HG02588 (cell line): ENCODE measurements at regions not wholly inside any gene's neighbourhood (a gene's known extent, or its start where the extent isn't known, plus 50 kb on each side); places are given as distances from the start of the nearest gene placed in this dataset.
A peak's percentile ranks its signal among the peaks of the same experiment; 100 is the strongest.
"Not testable (repeated sequence)": the region's sequence is repeated elsewhere in the genome, so short reads cannot be mapped to it uniquely, and the experiment has no call there.

ENCODE experiments used
- ATAC-seq: cut with Tn5 transposase; IDR thresholded peaks from one replicate; pipeline ENCODE4 v1.9.1; 2021; ENCODE audit warnings: mild to moderate bottlenecking, moderate library complexity; ENCODE audit not compliant: unreplicated experiment

DNA sequence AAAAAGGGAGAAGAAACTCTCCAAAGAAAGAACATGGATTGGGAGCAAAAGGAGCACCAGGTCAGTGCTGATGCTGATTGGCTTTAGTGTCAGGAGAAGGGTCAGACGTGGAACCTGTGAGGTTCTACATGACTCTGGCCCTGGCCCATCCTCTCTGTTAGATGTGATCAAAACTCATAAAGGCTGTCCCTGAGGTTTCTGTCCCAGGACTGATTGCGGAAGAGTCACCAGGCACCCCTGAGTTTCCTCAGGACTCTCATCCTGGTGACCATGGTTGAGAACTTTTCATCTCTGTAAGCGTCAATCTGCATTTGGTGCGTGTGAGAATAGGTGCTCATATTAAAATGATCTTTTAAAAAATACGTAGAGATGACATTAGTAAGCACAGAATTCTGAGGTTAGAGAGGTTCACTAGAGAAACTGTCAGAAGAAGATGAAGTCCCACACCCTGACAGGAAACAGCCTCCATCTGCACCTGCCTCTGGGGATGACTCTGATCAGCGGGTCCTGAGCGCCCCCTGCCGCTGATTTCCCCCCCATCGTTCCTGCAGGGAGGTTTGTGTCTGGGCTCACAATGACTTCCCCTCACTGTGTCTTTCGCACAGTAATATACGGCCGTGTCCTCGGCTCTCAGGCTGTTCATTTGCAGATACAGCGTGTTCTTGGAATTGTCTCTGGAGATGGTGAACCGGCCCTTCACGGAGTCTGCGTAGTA is 741.8 kb downstream of the TMEM121 start:
- ATAC-seq = no peak

DNA sequence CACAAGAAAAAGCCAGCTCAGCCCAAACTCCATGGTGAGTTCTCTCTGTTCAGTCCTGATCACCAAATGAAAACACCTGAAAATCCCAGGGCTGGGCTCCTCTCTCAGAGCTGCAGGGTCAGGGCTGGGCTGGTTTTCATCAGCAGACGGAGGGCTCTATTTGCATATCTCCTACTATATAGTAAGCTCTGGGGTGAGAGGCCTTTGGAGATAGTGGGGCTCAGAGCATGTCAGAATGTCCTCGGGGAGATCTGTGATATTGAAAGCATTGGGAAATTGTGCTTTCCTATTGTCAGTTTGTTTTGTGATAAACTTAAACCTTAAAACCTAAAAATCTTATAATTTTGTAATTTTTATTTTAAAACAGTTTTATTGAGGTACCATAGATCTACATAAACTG is 742.6 kb downstream of the TMEM121 start:
- ATAC-seq = no peak

DNA sequence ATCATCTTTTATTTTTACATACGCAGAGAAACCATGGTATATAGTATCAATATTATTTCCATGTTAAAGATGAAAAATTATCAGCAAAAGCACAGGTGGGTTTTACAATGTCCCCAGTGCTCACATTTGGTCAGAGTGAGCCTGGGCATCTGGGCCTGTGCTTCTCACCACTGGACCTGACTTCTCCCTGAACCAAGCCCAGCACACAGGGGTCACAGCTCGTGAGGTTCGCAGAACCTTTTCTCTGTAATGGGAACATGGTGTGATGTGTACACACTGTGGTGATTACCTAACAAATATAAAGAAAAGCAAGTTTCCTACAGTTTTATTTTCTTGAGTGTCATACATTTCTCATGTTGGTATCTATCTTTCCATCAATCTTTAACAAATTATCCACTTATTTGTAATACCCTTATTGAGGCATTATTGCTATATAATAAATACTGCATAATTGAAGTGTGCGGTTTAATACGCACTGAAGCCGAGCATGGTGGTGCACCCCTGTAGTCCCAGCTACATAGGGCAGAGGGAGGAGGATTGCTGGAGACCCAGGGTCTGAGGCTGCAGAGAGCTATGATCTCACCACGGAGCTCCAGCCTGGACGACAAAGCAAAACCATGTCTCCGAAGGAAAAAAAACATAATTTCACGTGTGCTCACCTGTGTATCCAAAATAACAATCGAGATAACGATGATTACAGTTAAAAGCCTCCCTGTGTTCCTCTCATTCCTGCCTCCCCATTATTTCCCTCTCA is 743.2 kb downstream of the TMEM121 start:
- ATAC-seq = no peak

DNA sequence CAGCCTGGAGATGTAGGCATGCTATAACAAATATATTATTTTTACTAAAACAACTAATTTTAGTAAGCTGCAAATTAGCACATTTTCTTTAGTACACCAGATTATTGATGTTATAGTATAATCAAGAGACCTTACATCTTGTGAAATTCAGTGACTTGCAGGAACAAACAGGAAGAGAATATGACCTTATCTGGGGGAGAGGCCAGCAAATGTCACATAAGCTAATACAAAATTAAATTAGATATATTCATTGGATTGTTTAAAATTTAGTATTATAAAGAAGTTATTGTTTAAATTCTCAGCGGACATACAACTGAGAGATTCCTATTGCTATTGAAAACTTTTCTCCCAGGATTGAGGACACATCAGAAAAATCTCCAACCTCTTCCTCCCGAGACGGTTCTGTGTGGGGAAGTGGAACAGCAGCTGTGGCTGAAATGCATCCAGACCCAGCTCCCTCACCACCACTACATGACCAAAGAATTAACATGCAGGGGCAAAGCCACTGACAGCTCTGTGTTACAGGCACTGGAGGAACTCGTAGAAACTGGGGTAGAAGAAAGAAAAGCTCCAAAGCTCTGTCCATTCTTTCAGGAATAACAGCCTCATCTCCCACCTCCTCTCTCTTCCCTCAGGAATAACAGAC is 744.2 kb downstream of the TMEM121 start:
- not testable (repeated sequence) for ATAC-seq

DNA sequence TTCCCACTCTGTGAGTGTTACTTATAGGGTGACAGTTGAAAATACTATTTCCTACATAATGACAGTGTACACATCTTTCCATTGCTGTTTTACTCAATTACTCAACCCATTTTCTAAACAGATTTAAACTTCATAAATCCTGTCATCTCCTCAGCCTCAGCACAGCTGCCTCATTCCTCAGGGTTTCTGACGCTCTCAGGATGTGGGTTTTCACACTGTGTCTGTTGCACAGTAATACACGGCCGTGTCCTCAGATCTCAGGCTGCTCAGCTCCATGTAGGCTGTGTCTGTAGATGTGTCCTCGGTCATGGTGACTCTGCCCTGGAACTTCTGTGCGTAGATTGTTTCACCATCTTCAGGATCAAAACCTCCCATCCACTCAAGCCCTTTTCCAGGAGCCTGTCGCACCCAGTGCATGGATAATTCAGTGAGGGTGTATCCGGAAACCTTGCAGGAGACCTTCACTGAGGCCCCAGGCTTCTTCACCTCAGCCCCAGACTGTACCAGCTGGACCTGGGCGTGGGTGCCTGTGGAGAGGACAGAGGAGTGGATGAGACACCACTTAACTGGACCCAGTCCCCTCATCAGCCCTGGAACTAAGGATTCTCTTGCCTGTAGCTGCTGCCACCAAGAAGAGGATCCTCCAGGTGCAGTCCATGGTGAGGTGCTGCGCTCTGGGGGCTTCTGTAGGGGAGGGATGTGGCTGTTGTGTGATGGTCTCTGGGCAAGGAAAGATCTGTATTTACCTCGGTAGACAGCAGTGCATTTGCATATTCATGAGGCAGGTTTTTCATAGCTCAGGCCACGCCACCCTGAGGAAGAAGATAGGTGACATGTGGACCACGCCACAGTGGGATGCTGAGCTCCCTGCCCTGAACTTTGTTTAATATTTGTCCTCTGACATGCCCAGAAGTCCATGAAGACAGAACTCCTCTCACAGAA is 750.2 kb downstream of the TMEM121 start:
- ATAC-seq = no peak

DNA sequence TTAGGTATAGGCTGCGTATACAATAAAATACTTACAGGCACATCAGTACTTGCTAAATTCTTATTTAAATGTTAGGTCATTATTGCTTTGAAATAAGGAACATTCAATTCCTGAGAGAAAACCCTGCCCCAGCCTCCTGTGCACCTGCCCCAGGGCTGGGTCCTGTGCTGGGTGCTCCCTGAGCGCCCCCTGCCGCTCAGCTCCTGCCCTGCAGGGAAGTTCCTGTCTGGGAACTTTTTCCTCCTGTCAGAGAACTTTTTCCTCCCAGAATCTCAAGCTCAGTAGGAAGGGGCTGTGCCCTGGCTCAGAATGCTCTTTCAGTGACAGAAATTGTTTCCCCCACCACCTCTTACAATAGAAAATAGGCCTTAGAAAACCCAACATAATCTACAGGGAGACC is 751.1 kb downstream of the TMEM121 start:
- ATAC-seq = no peak

DNA sequence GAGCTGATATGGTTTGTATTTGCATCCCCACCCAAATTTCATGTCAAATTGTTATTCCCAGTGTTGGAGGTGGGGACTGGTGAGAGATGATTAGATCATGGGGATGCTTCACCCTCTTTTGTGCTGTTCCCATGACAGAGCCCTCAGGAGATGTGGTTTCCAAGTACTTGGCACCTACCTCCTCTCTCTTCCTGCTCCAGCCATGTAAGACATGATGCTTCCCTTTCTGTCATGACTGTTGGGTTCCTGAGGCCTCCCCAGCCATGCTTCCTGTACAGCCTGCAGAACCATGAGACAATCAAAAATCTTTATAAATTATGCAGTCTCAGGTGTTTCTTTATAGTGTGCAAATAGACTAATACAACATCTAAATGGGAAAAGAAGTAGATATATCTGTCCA is 754.5 kb downstream of the TMEM121 start:
- ATAC-seq = no peak

DNA sequence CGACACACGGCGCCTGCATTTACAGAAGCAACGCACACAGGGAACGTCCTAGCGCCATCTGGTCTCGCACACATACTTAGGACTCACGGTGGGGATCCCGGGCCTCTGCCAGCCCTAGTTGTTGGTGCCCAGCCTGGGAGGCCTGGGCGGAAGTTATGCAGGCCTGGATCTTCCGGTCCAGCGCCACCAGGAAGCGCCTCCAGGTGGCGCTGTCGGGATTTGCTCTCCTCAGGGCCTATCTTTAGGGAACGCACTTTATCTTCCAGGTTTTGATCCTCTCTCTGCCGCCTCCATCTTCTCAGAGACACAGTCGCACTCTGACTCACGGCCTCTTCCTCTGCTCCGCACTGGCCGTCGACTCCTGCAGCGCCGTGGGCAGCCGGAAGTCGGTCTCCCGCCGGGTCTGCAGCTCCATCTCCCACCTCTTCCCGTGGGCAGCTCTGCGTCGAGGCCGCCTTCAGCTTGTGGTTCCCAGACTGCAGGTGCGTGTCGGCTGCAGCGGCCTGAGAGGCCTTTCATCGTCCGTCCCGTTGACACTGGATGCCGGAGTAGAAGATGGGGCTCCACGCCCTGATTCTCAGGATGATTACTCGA is 760.4 kb downstream of the TMEM121 start:
- no peak for ATAC-seq

DNA sequence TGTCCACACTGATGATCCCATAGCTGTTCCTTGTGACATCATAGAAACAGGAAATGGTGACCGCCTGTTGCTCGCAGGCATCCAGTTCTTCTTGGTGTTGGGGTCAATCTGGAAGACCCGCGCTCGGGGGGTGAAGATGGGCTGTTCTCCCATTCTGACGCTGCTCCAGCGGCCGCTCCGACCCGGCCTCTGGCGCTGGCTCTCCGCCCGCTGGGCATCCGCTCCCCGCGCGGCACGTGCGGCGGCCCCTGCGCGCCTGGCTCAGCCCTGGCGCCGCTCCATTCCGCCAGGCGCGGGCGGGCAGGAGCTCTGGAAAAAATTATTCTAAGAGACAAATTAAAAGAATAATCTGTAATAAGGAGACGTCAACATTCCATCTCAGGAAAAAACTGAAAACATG is 761.1 kb downstream of the TMEM121 start:
- ATAC-seq = no peak

DNA sequence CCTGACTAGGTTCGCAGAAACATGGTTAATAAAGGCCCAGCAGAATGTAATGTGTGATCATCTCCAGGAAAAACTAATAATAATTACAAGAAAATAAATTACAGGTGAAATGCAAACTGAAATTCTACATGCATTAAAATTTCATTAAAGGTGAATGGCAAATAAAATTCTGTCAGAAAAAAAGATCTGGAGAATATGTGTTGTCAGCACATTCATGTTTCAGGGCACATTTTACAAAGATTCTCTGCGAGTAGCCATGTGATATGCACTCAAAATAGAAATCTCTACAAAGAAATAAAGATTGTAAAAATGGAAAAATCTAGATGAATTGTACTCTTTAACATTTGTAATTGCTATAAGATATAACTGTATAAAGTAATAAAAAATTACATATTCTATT is 765.2 kb downstream of the TMEM121 start:
- no peak for ATAC-seq

DNA sequence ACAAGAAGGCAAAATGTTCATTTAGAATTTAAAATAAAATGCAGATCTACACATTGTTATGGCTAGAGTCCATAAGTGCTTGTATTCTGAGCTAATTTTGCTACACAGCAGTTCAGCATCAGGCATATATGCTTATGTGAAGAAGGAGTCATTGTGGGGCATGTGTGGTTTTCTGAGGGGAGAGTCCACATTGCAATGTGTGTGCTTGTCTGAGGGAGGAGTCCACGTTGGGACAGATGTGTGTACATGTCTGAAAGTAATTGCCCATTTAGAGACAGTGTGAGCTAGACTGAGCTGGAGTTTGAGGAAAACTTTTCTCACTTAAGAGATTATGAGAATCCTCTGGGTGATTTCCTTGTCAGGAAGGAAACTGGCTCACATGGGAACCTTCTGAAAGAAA is 767.9 kb downstream of the TMEM121 start:
- no peak for ATAC-seq

DNA sequence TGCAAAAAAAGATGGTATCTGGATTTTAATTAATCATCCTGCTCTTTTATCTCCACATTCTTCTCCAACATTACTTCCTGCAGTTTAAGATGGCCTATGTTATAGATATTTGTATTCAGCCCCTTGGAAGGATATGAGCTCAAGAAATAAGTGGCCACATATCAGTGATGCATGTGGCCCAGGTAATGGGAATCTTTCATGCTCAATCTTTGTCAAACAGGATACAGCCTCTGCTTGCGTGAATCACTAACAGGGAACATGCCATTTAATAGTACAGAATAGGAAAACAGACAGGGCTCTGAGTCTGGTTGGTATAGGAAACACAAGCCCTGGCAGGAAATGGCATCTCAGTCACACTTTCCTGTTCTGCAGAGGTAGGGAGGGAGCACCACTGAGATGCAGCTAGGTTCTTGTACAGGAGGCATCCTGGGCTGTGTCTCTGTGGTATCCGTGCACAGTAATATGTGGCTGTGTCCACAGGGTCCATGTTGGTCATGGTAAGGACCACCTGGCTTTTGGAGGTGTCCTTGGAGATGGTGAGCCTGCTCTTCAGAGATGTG is 774.6 kb downstream of the TMEM121 start:
- ATAC-seq = not testable (repeated sequence)

DNA sequence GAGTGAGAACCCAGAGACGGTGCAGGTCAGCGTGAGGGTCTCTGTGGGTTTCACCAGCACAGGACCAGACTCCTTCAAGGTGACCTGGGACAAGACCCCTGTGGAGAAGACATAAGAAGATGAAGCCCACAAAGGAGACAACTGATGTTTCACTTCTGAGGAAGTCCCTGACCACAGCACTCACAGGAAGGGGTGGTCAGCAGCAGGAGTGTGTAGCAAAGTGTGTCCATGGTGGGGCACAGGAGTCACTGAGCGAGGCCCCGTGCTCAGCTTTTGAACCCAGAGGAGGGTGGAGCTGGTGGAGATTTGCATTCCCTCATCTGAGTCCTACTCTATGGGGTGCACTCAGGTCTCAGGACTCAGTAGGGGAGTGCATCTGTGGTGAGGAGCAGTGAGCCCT is 775.2 kb downstream of the TMEM121 start:
- ATAC-seq = not testable (repeated sequence)

DNA sequence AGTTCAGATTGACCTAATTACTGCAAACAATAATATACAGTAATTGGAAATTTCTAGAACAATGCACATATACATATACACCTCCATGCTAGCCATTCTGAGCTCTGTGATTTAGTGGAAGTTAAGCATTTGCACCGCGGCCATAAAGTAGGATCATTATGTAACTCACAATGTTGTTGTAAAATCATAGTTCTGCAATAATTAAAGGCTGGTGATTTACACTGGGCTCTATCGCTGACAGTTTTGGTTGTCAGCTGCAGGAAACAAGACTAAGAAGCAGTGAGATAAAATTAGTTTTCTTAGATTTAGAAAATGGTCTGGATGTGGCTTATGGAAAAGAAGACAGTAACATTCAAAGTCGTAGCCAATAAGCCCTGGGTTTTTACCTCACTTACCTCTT is 776.3 kb downstream of the TMEM121 start:
- no peak for ATAC-seq

DNA sequence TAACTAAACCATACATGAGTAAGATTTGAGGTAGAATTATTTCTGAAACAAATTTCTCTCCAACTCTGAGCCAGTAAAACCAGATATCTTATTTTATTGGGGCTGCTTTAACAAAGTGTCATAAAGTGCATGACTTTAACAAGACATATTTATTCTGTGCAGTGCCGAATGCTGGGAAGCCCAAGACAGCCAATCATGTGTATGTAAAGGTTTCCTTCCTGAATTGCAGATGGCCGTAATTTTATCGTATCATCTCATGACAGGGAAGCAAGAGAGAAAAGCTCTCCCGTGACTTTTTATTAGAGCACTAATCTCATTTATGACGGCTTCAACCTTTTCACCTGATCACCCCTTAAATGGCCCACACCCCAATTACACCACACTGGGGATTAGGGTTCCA is 777.9 kb downstream of the TMEM121 start:
- ATAC-seq = no peak

DNA sequence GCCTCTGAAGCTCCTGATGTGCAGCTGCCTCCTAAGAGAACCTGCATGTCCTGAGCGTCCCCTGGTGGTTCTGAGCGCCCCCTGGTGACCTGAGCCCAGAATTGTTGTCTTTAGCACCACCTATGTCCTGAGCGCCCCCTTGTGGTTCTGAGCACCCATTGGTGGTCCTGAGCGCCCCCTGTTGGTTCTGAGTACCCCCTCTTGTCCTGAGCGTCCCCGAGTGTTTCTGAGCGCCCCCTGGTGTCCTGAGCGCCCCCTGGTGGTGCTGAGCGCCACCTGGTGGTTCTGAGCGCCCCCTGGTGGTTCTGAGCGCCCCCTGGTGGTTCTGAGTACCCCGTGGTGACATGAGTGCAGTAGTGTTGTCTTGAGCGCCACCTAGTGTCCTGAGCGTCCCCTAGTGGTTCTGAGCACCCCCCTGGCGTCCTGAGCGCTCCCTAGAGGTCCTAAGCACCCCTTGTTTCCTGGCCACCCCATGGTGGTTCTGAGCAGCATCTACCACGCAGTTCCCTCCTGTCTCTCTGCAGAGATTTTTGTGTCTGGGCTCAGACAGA is 782.5 kb downstream of the TMEM121 start:
- peak; percentile 83 for ATAC-seq

DNA sequence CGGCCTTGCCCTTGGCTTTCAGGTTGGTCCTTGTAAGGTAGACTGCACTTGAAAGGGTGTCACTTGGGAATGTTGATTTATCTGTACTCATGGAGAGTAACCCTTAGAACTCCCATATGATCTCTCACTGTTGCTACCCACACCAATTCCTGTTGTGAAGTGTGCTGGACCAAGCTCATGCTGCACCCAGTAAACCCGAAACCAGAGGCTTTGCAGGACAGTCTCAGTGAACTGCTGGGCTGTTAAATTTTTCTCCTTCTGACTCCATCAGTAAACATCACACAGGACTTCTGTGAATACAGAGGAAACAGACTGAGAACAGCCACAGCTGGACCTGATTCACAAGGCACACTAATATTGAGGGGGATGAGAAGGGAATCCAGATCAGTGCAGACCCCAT is 783.0 kb downstream of the TMEM121 start:
- ATAC-seq = no peak

DNA sequence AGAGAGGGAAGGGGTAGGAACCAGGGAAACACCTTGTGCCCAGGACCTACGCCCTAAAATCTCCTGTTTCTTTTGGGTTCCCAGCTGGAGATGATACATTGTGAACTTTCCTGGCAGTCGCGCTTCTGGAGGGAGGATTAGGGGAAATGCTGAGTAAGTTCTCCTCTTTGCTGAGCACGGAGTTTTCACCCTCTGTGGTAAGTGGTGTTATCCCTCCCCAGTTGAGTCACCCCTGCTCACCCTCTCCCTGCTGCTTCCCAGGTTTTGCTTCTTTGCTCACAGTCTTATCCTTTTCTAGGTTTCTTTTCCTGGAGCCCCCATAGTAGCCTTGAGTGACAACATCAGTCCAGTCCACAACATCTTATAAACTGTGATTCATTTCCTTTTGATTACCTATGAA is 789.1 kb downstream of the TMEM121 start:
- no peak for ATAC-seq

DNA sequence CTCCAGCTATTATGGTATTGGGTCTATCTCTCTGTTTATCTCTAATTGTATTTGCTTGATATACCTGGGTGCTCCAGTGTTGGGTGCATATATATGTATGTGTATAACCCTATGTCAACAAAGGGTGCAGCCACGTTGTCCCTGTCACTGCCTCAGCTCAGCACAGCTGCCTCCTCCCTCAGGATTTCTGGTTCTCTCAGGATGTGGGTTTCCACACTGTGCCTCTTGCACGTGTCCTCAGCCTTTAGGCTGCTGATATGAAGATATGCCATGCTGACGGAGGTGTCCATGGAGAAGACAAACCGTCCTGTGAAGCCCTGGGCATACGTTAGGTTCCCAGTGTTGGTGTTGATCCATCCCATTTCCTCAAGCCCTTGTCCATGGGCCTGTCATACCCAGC is 791.2 kb downstream of the TMEM121 start:
- no peak for ATAC-seq

DNA sequence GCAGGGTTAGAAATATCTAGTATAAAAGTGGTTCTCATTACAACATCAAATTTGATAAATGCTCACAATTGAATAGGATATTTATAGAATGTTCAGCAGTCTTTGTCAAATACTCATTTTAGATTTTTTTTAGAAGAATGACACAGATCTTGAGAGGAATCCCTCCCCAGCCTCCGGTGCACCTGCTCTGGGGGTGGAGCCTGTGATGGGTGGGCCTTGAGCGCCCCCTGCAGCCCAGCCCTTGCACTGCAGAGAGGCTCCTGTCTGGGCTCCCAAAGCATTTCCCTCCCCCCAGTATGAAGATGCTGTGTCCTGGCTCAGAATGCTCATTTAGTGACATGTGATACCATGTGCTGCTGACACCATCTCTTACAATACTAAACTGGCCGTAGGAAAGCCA is 792.3 kb downstream of the TMEM121 start:
- no peak for ATAC-seq
